Muscle layer of colon (tissue), 2 donors: ENCODE measurements at regions not wholly inside any gene's neighbourhood (a gene's known extent, or its start where the extent isn't known, plus 50 kb on each side); places are given as distances from the start of the nearest gene placed in this dataset.

Experiments
- H3K27ac ChIP-seq: one replicate; pipeline ENCODE4 v1.7.0; 2013; ENCODE audit warnings: low read depth, mild to moderate bottlenecking, low read length, moderate library complexity
- H3K27me3 ChIP-seq, 2 donors: one replicate each; pipeline ENCODE4 v1.7.0; 2013; ENCODE audit warnings: low read length in 2 of 2, mild to moderate bottlenecking in 2 of 2; ENCODE audit not compliant: insufficient read depth in 2 of 2, control insufficient read depth in 1 of 2
- H3K36me3 ChIP-seq: one replicate; pipeline ENCODE4 v1.7.0; 2013; ENCODE audit warnings: mild to moderate bottlenecking, low read length; ENCODE audit not compliant: insufficient read depth
- H3K4me1 ChIP-seq: one replicate; pipeline ENCODE4 v1.7.0; 2013; ENCODE audit warnings: mild to moderate bottlenecking, low read length; ENCODE audit not compliant: insufficient read depth
- H3K4me3 ChIP-seq, 2 donors: one replicate each; pipeline ENCODE4 v1.7.0; 2013; ENCODE audit warnings: low read length in 2 of 2, low read depth in 1 of 2, mild to moderate bottlenecking in 1 of 2, moderate library complexity in 1 of 2
- H3K9ac ChIP-seq: one replicate; pipeline ENCODE4 v1.7.0; 2013; ENCODE audit warnings: low read length
- H3K9me3 ChIP-seq: one replicate; pipeline ENCODE4 v1.7.0; 2013; ENCODE audit warnings: mild to moderate bottlenecking, low read length
- donor health status: abdominal sarcoma.
- donor health status: Adenocarcinoma of cecum.

- H3K9me3 ChIP-seq = no peaks in the 10 kb centered on the region
- H3K4me1 ChIP-seq = no peaks in the 10 kb centered on the region
- no peaks in the 10 kb centered on the region for H3K27me3 ChIP-seq
- no peak overlapping the region for H3K27ac ChIP-seq
- no peak overlapping the region for H3K4me3 ChIP-seq
- H3K36me3 ChIP-seq = no peaks in the 10 kb centered on the region
- H3K9ac ChIP-seq = no peak overlapping the region
Observed at GRCh38 chr9:105932276-105932675, 237.9 kb downstream of the TMEM38B start.

- H3K9ac ChIP-seq = no peak overlapping the region
- H3K4me1 ChIP-seq = no peaks in the 10 kb centered on the region
- no peaks in the 10 kb centered on the region for H3K36me3 ChIP-seq
- H3K27ac ChIP-seq = no peak overlapping the region
- no peak overlapping the region for H3K4me3 ChIP-seq
- H3K9me3 ChIP-seq = no peaks in the 10 kb centered on the region
- H3K27me3 ChIP-seq = no peaks in the 10 kb centered on the region
Observed at GRCh38 chr9:105950448-105950847, 256.1 kb downstream of the TMEM38B start.

GRCh38 chr9:105950894-105951293 is 256.6 kb downstream of the TMEM38B start:
- Histone ChIP-seq H3K9ac (no peak overlapping the region), H3K4me3 (no peak overlapping the region), H3K27me3 (no peaks in the 10 kb centered on the region), H3K36me3 (no peaks in the 10 kb centered on the region), H3K9me3 (no peaks in the 10 kb centered on the region), H3K27ac (no peak overlapping the region), H3K4me1 (no peaks in the 10 kb centered on the region)

GRCh38 chr9:105954517-105954916 is 260.2 kb downstream of the TMEM38B start:
- no peak overlapping the region for H3K4me3 ChIP-seq
- no peaks in the 10 kb centered on the region for H3K9me3 ChIP-seq
- H3K36me3 ChIP-seq = no peaks in the 10 kb centered on the region
- no peak overlapping the region for H3K9ac ChIP-seq
- H3K27me3 ChIP-seq = no peaks in the 10 kb centered on the region
- no peaks in the 10 kb centered on the region for H3K4me1 ChIP-seq
- H3K27ac ChIP-seq = no peak overlapping the region

GRCh38 chr9:105957830-105958229 is 263.5 kb downstream of the TMEM38B start:
- H3K9me3 ChIP-seq = no peaks in the 10 kb centered on the region

GRCh38 chr9:105958587-105958986 is 264.2 kb downstream of the TMEM38B start:
- no peaks in the 10 kb centered on the region for H3K27me3 ChIP-seq
- no peak overlapping the region for H3K27ac ChIP-seq
- no peak overlapping the region for H3K9ac ChIP-seq
- no peaks in the 10 kb centered on the region for H3K9me3 ChIP-seq
- H3K4me3 ChIP-seq = no peak overlapping the region
- no peaks in the 10 kb centered on the region for H3K36me3 ChIP-seq
- H3K4me1 ChIP-seq = no peaks in the 10 kb centered on the region

More at GRCh38 chr9:105957830-105958229, 263.5 kb downstream of the TMEM38B start:
- Histone ChIP-seq H3K4me3 (no peak overlapping the region), H3K27ac (no peak overlapping the region), H3K27me3 (no peaks in the 10 kb centered on the region), H3K36me3 (no peaks in the 10 kb centered on the region), H3K9ac (no peak overlapping the region), H3K4me1 (no peaks in the 10 kb centered on the region)

- no peaks in the 10 kb centered on the region for H3K9me3 ChIP-seq
- H3K9ac ChIP-seq = no peak overlapping the region
- no peaks in the 10 kb centered on the region for H3K36me3 ChIP-seq
- H3K27ac ChIP-seq = no peak overlapping the region
- no peaks in the 10 kb centered on the region for H3K4me1 ChIP-seq
- H3K27me3 ChIP-seq = no peaks in the 10 kb centered on the region
- no peak overlapping the region for H3K4me3 ChIP-seq
Observed at GRCh38 chr9:105959531-105959930, 265.2 kb downstream of the TMEM38B start.

GRCh38 chr9:105963343-105964099 is 269.2 kb downstream of the TMEM38B start:
- Histone ChIP-seq H3K4me3 (no peak overlapping the region), H3K27ac (no peak overlapping the region), H3K36me3 (no peaks in the 10 kb centered on the region), H3K4me1 (no peaks in the 10 kb centered on the region), H3K9me3 (no peaks in the 10 kb centered on the region), H3K9ac (no peak overlapping the region), H3K27me3 (no peaks in the 10 kb centered on the region)

GRCh38 chr9:105964156-105964555 is 269.8 kb downstream of the TMEM38B start:
- Histone ChIP-seq H3K9ac (no peak overlapping the region), H3K36me3 (no peaks in the 10 kb centered on the region), H3K27me3 (no peaks in the 10 kb centered on the region), H3K9me3 (no peaks in the 10 kb centered on the region), H3K4me3 (no peak overlapping the region), H3K27ac (no peak overlapping the region), H3K4me1 (no peaks in the 10 kb centered on the region)

- Histone ChIP-seq H3K27me3 (no peaks in the 10 kb centered on the region), H3K9ac (no peak overlapping the region), H3K4me1 (no peaks in the 10 kb centered on the region), H3K27ac (no peak overlapping the region), H3K9me3 (no peaks in the 10 kb centered on the region), H3K4me3 (no peak overlapping the region), H3K36me3 (no peaks in the 10 kb centered on the region)
Observed at GRCh38 chr9:105966834-105967233, 272.5 kb downstream of the TMEM38B start.

- Histone ChIP-seq H3K9ac (no peak overlapping the region), H3K27ac (no peak overlapping the region), H3K4me3 (no peak overlapping the region), H3K36me3 (no peaks in the 10 kb centered on the region), H3K4me1 (no peaks in the 10 kb centered on the region), H3K27me3 (no peaks in the 10 kb centered on the region), H3K9me3 (no peaks in the 10 kb centered on the region)
Observed at GRCh38 chr9:105967248-105967647, 272.9 kb downstream of the TMEM38B start.

GRCh38 chr9:105967797-105968196 is 273.5 kb downstream of the TMEM38B start:
- Histone ChIP-seq H3K9ac (no peak overlapping the region), H3K4me1 (no peaks in the 10 kb centered on the region), H3K27ac (no peak overlapping the region), H3K36me3 (no peaks in the 10 kb centered on the region), H3K9me3 (no peaks in the 10 kb centered on the region), H3K27me3 (no peaks in the 10 kb centered on the region), H3K4me3 (no peak overlapping the region)
